ENCODE measurements at regions not wholly inside any gene's neighbourhood (a gene's known extent, or its start where the extent isn't known, plus 50 kb on each side); places are given as distances from the start of the nearest gene placed in this dataset.
"Not testable (repeated sequence)": the region's sequence is repeated elsewhere in the genome, so short reads cannot be mapped to it uniquely, and the experiment has no call there.

DNA sequence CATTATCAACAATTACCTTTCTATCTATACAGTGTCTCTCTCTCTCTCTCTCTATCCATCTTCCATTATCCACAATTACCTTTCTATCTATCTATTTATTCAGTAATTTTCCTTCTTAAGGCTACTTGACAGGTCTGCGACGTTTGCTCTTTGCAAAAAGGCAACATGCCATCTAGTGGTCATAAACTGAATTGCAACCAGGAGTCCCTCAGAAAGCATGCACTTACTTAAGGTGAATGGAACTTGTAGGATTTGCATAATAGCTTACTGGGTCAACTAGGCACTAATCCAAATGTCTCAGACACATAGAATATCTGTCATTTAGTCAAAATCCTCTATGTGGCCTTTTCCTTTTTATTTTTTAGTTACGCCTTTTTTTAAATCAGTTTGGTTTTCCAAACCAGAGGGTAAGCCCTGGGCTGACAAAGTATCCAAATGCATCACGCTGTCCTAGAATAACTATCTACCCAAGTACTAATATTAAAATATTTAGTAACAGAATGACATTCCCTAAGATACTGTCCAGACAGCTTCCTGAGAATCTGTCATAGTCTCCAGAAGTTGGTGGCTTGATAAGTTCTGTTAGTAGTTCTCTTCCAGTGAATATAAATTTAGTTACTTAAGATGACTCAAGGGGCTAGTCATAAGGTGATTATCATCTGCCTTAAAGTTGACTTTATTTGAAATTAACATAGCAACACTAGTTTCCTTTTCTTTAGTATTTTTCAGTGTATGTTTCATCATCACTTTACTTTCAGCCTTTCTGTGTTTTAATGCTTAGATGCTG, 208.3 kb downstream of the PPP1R3A start:
- DNase-seq (ENCODE audit: low spot score) = peak; percentile 82

DNA sequence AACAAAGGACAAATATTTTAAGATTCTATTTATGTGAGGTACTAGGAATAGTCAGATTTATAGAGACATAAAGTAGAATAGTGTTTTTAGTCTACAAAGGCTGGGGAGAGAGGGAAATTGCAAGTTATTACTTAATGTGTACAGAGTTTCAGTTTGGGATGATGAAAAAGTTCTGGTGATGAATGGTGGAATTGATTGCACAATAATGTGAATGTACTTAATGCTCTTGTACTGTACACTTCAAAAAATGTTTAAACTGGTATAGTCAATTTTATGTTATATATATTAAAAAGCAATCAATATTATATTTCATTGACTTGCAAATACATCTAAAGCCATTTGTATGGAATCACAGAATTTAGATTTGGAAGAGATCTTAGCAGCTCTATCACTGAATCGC, 213.4 kb downstream of the PPP1R3A start:
- DNase-seq (ENCODE audit: low spot score) = no peak

GRCh38 chr7:113698556-113699220, 220.1 kb downstream of the PPP1R3A start:
- DNase-seq (ENCODE audit: low spot score) = peak; percentile 23

DNA sequence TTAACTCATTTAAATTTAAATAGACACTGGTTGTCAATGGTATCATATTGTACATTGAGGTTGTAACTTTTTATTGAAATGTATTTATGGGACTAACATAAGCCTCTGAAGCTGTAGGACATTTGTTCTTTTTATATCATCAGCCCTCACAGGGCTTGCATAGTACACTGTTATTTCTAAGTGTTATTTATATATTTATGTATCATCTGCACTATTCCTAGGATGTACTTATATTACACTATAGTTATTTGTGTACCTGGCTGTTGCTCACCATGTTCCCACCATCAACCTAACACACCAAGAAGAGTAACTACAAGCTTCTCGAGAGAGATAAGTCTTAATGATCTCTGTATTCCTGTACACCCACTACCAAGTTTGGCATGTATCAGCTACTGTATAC, 224.7 kb downstream of the PPP1R3A start:
- DNase-seq (ENCODE audit: low spot score) = no peak

DNA sequence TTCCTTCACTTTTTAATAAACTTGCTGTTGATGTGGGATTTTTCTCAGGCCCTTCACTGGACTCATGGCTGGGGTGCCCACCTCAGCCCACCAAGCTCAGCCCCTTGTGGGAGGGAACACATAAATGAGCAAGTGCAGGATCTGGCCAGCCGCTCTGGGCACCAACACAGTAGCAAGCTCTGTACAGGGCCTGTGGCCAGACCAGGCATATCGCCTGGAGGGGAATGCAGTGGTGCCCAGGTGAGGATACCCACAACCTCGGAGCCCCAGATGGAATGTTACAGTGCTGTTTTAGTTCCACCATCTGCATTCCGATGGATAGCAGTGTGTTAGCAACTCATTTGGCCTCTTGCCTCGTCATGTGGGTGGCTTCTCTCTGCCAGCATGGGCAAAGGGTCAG, 234.6 kb downstream of the PPP1R3A start:
- DNase-seq (ENCODE audit: low spot score) = no peak

- no peak for DNase-seq (ENCODE audit: low spot score)
These were observed 241.0 kb downstream of the PPP1R3A start for GRCh38 chr7:113677811-113678210.

- DNase-seq (ENCODE audit: low spot score) = no peak
These were observed 253.9 kb downstream of the PPP1R3A start for GRCh38 chr7:113664867-113665266.

GRCh38 chr7:113659416-113659815, 259.4 kb downstream of the PPP1R3A start:
- DNase-seq (ENCODE audit: low spot score) = no peak

DNA sequence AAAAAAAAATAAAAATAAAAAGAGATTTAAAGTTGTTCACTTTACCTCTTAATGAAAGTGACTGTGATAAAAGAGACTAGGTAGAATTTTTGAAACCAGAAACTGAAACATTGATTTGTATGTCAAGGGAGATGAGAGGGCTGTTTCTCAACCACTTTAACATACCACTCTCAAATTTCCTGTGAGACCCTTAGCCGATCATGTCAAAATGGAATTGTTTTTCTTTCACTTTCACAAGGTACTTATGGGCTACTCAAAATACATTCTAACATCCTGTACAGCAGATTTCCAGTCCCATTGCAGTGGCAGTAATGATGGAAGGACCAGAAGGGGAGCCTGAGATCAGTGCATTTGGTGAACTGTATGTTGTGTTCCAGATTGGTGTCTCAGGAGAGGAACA, 261.2 kb downstream of the PPP1R3A start:
- DNase-seq (ENCODE audit: low spot score) = no peak

GRCh38 chr7:113652501-113652900, 266.3 kb downstream of the PPP1R3A start:
- no peak for DNase-seq (ENCODE audit: low spot score)

GRCh38 chr7:113649556-113649955, 269.3 kb downstream of the PPP1R3A start:
- DNase-seq (ENCODE audit: low spot score) = no peak

GRCh38 chr7:113639221-113639620, 279.6 kb downstream of the PPP1R3A start:
- no peak for DNase-seq (ENCODE audit: low spot score)

- DNase-seq (ENCODE audit: low spot score) = peak; percentile 27
These were observed 281.9 kb downstream of the PPP1R3A start for GRCh38 chr7:113636727-113637421.

DNA sequence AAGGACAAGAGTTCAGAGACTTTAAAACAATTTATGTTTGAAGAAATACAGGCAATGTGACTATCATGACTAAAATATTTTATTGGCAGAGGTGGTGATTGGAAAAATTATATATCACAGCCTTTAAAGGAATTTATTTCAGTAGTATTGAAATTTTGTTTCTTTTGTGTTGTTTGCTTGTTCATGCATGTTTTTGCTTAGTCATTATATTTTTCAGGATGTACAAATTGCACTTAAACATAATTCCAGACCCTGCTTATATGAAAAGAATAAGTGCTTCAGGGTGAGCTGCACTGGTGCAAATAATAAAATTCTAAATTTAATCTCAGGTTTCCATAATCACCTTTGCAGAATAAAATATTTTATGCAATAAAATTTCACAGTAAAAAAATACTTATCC, 283.3 kb downstream of the PPP1R3A start:
- no peak for DNase-seq (ENCODE audit: low spot score)

GRCh38 chr7:113633073-113633472, 285.7 kb downstream of the PPP1R3A start:
- DNase-seq (ENCODE audit: low spot score) = no peak

DNA sequence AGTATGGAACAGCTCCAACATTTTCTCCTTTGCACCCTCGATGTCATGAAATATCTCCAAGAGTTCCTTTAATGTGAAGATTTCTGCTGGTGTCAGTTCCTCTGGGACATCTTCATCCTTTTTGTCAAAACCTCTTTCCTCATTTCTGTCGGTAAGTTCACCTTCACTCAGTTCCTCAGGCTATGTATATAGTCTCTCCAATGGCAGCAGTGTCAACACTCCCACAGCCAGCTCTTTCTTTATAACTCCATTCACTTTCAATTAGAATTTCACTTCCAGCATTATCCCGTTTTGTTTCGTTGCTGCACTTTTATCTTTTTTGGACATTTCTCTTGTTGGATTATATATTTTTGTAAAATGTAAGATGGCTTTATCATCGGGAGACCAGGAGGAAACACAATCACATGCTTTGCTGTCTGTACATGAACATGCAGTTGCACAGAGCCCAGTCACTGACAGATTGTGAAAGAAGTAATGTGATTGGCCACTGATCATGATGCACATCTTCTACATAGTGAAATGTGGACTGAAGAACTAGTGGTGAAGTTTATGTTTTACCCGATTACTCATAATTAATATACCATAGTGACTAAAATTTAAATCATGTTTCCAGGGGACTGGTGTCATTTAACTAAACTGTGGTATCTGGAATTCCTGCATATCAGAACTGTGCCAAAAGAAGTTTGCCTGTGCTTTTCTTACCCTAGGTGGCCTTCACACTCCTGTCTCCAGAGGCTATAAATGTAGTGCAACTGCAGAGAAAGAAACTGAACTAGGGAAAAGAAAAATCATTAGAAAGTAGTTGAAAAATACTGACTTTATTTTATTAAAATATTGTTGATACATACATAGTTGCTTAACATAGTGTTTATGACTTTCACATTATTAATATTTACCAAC, 289.6 kb downstream of the PPP1R3A start:
- no peak for DNase-seq (ENCODE audit: low spot score)

GRCh38 chr7:113625494-113626102, 293.2 kb downstream of the PPP1R3A start:
- DNase-seq (ENCODE audit: low spot score) = no peak

- DNase-seq (ENCODE audit: low spot score) = no peak
These were observed 296.0 kb downstream of the PPP1R3A start for GRCh38 chr7:113622796-113623195.

GRCh38 chr7:113610572-113610971, 308.2 kb downstream of the PPP1R3A start:
- DNase-seq (ENCODE audit: low spot score) = no peak

GRCh38 chr7:113608782-113609181, 310.0 kb downstream of the PPP1R3A start:
- peak; percentile 23 for DNase-seq (ENCODE audit: low spot score)

- no peak for DNase-seq (ENCODE audit: low spot score)
These were observed 312.5 kb downstream of the PPP1R3A start for GRCh38 chr7:113606325-113606724.

DNA sequence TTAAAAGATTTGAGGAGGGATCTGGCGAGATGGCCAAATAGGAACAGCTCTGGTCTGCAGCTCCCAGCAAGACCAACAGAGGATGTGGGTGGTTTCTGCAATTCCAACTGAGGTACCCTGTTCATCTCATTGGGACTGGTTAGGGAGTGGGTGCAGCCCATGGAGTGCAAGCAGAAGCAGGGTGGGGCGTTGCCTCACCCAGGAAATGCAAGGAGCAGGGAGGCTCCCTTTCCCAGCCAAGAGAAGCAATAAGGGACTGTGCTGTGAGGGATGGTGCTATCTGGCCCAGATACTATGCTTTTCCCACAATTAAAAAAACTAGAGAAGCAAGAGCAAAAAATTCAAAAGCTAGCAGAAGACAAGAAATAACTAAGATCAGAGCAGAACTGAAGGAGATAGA, 318.4 kb downstream of the PPP1R3A start:
- not testable (repeated sequence) for DNase-seq (ENCODE audit: low spot score)
